ENCODE measurements at regions not wholly inside any gene's neighbourhood (a gene's known extent, or its start where the extent isn't known, plus 50 kb on each side); places are given as distances from the start of the nearest gene placed in this dataset.

DNA sequence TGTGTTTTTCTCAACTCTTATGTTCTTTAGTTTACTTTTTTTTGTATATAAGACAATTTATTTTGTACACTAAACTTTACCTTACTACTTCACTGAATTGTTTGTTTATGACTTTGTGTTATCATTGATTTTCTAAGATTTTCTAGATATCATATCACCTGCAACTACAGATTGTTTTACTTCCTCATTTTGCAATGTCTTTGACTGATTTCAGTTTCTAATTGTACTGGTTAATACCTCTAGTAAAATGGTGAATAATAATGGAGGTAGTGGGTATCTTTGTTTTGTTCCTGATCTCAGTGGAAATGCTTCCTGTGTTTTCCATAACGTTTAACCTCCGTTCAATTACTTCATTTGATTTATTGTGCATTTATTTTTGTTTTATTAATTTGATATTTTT, 490.2 kb downstream of the TLL1 start:
- DNase-seq (ENCODE audit: low read depth, low spot score) = no peak

DNA sequence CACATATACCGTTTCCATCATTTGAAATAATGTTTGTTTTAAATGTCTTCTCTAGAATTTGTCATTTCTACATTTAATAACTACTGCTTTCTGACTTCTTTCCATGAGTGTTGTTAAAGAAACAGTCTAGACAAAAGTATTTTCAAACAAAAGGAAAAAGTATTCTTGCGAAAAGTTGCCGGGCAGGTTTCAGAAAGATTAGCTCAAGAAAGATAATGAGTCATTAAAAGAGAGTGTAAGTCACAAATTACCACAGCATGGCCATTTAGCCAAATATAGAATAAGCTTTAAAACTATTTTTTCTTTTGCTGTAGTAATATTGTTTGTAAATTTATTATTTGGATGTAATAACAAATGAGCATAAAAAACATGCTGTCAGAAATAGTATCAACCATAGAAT, 493.0 kb downstream of the TLL1 start:
- DNase-seq (ENCODE audit: low read depth, low spot score) = no peak

DNA sequence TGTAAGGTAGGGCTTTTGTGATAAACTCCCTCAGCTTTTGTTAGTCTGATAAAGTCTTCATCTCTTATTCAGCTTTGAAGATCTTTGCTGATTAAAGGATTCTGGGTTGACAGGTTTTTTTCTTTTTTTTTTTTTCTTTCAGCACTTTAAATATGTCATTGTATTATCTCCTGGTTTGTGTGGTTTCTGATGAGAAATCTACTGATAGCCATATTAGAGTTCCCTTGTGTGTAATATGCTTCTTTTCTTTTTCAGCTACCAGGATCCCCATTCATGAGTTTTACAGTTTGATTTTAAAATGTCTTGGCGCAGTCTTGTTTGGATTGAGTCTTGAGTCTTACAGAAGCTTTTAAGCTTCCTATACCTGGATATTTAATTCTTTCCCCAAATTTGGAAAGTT, 504.5 kb downstream of the TLL1 start:
- DNase-seq (ENCODE audit: low read depth, low spot score) = no peak

DNA sequence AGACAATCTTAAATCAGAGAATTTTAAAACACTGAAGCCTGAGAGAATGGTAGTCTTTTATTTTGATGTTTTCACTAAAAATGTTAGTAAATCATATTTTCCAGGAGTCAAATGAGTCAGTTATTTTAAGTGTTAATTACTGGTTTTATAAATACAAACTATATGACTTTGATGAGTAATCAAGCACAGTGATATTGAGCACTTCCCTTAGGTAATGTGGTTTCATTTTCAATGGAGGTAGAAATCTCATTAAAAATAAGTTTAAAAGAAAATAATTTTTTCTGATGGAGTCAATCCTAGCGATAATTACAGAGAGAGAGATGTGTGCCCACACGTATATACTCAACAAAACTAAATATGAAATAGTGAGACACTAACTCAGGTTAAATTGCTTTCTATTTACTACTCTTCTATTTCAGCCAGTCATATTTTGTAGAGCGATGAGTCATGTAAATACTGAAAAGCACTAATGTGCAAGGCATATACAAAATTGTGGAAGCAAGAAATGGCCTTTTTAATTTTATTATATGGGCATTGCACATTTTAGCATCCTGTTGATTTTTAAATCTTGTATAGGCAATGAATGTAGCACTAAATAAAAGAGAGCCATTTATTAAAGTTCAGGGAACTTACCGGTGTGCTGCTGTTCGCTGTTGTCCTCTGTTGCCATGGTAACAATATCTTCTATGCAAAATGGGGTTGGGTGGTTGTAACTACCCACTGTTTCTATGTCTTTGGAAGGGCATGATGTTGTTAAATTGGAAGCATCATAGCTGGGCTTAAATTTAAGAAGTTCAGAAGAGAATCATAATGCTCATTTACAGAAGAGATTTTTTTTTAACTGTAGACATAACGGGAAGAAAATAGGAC, 513.7 kb downstream of the TLL1 start:
- DNase-seq (ENCODE audit: low read depth, low spot score) = no peak

DNA sequence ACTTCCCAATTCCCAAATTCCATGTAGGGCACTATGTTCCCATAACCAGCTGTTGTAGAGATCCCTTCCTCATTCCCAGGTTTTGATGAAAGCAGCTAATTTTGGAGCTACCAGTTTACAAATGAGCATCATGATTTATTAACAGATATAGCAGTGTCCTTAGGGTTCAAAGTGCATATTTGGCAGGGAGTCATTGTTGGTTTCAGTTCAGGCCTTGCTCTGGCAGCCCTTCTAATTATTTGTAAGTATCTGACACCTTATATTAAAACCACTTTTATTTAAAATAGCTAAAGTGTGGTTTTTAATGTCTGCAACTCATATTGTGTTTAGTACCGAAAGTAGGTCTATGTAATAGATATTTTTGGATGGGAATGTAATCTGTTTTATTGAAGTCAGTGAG, 518.5 kb downstream of the TLL1 start:
- DNase-seq (ENCODE audit: low read depth, low spot score) = no peak

DNA sequence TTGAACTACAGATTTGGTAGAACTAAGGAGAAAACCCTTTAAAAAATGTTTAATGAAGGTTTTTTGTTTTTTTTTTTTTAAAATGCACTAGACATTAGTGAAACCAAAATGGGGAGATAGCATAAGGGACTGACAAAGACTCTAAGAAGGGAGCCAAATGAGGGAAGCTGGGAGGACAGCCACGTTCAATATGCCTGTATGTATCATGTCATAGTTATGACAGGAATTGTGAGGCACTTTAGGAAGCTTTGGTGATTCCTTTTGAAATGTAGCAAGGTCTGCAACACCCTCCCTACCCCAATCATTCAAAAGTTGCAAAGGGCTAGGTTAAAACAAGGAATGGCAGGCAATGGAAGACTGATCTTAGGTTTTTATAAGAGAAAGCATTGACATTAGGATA, 526.0 kb downstream of the TLL1 start:
- DNase-seq (ENCODE audit: low read depth, low spot score) = no peak

DNA sequence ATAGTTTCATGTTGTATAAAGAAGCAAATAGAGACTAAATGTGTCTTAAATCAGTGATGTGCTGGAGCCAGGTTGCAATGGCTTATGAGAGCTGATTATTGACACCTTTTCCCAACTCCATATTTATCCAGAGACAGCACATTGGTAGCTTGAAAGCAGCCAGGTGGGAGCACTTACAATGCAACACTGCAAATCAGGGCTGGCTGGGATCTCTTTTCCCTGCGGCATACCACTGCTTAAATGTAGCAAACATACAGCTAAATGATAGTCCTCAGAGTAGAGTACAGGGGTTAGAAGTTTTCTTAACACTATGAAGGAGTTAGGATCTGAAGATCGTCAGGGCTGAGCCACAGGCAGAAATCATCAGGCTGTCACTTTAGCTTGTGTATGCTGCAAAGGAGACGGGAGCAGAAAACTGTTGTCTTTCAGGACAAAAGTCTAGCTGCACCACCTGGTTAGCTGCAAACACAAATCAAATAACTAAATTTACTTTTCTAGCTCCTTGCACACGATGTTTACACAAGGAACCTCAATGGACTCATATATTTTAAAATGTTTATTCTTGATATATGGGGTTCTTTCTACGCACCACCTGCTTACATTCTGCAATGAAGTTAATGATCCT, 527.3 kb downstream of the TLL1 start:
- DNase-seq (ENCODE audit: low read depth, low spot score) = no peak

DNA sequence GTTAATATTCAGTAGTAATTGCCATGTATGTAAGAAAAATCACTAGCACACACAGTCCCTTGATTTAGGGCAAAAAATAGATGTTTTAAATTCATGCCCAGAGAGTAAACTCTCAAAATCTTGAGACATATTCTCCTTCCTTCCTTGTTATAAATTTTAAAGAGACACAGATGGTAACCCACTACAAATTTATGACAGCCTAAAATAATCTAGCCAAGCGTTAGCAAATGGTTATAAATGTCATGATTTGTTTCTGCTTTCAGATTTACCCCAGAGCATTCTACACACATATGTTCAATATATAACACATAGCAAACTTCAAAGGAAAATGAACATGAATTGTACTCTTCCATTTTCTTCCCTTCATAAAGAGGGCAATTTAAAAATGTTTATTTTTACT, 540.3 kb downstream of the TLL1 start:
- DNase-seq (ENCODE audit: low read depth, low spot score) = no peak

DNA sequence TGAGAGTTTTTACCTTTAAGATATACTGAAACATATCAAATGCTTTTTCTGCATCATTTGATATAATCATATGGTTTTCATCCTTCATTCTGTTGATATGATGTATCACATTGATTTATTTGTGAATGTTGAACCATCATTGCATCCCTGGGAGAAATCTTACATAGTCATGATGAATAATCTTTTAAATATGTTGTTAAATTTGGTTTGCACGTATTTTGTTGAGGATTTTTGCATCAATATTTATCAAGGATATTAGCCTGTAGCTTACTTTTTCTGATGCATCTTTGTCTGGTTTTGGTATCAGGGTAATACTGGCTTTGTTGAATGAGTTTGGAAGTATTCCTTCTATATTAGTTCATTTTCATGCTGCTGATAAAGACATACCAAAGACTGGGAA, 541.4 kb downstream of the TLL1 start:
- DNase-seq (ENCODE audit: low read depth, low spot score) = no peak

DNA sequence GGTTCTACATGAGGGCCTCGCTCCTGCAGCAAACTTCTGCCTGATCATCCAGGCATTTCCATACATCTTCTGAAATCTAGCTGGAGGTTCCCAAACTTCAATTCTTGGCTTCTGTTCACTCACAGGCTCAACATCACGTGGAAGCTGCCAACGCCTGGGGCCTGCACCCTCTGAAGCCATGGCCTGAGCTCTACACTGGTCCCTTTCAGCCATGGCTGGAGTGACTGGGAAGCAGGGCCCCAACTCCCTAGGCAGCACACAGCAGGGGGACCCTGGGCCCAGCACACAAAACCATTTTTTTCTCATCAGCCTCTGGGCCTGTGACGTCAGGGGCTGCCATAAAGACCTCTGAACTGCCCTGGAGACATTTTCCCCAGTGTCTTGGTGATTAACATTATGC, 542.7 kb downstream of the TLL1 start:
- no peak for DNase-seq (ENCODE audit: low read depth, low spot score)

DNA sequence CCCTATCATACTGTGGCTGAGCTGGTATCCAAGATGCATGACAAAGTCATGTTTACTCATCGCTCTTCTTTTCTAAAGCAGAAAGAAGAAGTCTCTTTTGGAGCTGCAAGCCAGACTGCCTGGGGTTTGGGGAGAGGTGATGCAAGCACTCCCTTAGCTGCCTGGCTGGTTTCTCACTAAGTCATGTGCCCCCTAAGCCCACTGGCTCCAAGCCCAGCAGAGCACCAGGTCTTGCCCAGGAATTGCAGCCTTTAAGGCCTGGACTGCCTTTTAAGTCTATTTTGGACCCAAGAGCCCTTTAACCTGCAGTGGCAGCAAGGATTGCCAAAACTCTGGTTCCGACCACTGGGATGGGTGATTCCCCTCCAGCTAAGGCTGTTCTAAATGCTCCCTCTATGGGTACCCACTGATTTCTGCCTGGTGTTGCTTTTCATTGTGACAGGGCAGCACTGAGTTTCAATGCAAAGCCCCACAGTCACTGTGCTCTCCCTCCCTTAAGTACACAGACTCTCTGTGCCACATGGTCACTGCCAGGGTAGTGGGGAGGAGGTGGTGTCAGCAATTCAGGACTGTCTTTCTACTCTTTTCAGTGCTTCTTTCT, 548.6 kb downstream of the TLL1 start:
- DNase-seq (ENCODE audit: low read depth, low spot score) = peak; percentile 39

DNA sequence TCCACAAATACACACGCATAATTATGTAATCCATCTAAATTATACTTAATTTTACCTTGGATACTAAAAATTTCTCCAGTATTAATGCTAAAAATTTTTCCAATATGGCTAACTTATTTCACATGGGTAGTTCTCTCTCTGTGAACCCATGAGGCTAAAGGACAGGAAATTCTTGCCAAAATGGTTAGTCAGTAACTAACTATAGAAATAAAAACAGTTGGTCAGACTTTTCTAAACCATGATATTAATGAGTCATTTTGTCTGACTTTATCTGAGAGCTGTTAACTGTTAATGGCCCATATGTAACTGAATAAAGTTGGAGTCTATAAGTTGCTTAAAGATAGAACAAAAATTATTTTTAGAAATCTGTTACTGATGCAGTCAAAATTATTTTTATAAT, 549.4 kb downstream of the TLL1 start:
- no peak for DNase-seq (ENCODE audit: low read depth, low spot score)

DNA sequence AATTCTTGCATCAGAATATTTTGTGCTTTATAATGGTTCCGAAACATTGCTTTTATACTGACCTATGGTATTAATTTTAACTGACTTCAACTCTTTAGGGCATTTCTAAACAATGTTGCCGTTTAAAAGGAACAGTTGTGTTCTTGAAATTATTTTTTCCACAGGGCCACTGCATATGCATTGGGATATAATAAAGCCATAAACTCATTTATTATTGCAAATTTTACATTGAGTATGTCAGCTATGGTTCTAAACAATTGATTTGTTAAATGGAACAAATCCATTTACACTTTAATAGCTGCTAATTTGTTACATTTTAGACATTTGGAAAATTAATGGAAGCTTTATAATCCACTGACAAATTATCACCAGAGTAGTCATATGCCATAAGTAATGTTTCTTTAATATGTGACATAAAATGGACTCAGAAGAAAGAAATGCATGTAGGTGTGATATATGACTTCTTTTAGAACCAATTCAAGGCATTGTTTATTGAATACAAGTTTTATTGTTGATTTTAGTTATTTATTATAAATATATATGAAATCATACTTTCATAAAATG, 553.3 kb downstream of the TLL1 start:
- DNase-seq (ENCODE audit: low read depth, low spot score) = no peak

DNA sequence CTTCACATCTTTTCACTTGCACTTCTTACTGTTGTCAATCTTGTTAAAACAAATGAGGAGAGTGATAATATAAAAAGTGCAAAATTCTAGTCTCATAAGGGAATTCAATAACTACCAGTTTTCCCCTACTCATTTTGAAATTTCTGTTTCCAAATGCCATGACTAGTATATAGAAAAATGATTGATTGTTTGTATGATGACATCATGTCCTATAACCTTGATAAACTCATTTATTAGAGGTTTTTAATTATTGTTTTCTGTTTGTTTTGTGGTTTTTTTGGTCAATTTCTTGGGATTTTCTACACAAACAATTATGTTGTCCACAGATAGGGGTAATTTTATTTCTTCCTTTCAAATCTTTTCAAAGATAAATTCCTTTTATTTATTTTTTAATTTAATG, 559.1 kb downstream of the TLL1 start:
- no peak for DNase-seq (ENCODE audit: low read depth, low spot score)

DNA sequence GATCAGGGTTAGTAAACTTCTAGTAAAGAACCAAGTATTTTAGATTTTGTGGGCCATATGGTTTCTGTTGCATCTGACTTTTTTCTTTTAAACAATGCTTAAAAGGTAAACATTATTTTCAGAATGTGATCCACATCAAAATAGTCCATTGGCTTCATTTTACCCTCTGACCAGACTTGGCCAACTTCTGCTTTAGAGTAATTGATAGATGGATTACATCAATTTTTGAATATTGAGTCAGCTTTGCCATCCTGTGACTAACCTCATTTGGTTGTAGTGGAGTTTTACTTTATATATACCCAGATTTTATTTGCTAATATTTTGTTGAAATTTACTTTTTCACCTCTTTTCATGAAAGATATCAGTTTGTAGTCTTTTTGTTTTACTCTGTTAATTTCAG, 559.8 kb downstream of the TLL1 start:
- DNase-seq (ENCODE audit: low read depth, low spot score) = no peak

DNA sequence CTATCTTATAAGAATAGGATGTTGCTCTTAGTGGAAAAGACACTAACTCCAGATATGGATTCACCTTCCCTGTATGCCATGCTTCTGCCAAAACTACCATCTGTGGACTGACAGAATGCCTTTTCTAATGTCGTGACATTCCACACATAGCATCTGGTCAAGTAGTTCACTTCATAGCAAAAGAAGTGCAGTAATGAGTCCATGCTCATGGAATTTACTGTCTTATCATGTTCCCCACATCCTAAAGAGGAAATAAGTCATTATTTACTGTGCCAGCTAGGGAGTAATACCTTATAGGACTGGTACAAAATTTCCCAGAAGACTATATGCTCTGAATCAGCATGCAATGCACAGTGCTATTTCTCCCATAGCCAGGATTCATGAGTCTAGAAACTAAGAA, 562.4 kb downstream of the TLL1 start:
- DNase-seq (ENCODE audit: low read depth, low spot score) = no peak

DNA sequence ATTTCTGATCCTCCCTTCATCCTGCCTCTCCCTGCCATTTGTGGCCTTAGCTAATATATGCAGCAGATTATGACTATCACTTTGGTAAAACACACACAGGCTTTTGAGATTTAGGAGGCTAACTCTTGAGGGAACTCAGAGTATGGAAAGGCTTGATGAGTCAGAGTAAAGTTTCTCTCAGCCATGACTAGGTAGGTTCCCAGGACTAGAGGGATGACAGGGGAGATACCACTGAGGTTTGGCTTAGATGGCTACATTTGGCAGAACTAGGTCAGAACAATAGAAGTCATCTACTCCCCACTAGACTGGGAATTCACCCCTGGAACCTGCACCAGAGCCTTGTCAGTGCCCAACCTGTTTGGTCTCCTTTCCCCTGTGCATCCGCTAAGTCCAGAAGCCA, 585.7 kb downstream of the TLL1 start:
- DNase-seq (ENCODE audit: low read depth, low spot score) = no peak

DNA sequence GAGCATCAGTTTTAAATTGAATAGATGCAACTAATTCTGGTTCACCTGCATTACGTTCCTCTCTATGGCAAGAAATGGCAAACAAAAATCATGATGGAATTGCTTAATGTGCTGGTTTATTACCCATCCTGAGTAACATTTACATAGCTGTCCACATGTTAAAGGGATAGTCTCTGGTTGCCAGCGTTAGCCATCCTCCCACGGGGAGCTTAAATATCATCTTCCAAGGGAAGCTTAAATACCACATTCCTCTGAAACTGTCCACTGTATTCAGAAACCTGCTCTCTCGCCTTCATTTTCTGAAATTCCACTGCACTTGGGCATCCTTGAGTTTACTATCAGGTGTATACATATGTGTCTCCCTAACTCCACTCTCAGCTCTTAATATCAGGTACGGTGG, 586.6 kb downstream of the TLL1 start:
- DNase-seq (ENCODE audit: low read depth, low spot score) = no peak

DNA sequence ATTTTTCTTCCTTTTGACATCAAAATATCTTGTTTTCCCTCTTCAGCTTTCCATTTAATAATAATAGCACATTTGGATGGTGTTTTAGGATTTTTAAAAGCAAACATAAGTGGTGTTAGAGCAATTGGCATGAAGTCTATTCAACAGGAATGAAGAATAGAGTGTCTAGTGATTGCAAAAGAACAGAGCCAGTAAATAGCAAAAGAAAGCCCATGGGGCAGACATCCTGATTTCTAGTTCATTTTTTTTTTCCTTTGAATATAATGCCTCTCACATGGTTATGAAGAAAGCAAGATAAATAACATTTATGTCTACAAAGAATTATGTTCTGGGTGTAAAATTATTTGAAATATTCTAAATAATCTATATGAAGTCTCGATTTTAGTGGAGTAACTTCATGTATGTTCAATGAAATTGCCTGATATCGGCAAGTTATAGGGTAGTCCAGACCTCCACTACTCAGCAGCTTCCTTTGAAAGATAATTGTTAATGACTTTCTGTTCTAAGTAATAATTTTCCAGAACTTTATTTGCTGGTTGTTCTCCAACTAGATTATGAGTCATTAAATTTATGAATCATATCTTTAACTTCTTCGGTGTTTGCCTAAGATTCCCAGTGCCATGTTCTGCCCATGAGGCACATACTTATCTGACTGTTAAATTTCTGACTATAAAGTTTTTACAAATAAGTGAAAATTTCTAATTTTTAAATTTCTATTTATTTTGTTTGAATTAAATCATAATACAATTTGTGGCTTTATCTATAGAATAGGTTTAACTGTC, 587.9 kb downstream of the TLL1 start:
- no peak for DNase-seq (ENCODE audit: low read depth, low spot score)

DNA sequence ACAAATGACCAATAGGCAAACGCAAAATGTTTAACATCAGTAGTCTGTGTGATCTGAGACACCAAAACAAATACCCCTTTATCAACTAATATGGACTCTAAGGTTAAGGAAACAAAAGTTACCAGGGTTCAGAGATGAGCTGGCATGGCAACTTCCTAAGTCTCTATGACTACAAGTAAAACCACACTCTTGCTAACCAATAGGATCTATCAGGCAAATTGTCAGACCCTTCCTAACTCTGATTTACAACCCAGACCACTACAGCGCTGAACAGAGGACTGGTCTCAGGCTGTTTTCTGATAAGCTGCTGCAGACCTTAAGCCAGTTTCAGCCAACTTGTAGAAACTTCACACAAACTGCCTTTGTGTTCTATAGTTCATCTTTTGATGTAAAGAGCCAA, 608.0 kb downstream of the TLL1 start:
- no peak for DNase-seq (ENCODE audit: low read depth, low spot score)

DNA sequence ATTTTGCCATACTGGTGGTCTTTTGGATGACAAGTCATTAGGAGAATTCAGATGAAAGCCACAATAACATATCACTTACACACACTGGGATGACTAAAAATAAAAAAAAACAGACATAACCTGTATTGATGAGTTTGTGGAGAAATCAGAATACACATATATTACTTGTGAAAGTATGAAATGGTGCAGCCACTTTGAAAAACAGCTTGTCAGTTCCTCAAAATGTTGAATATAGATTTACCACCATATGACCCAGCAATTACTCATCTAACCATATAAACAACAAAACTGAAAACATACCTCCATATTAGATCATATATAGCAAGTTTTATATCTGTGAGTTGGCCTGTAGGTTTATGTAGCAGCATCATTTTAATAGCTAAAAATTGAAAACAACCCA, 608.7 kb downstream of the TLL1 start:
- DNase-seq (ENCODE audit: low read depth, low spot score) = no peak

DNA sequence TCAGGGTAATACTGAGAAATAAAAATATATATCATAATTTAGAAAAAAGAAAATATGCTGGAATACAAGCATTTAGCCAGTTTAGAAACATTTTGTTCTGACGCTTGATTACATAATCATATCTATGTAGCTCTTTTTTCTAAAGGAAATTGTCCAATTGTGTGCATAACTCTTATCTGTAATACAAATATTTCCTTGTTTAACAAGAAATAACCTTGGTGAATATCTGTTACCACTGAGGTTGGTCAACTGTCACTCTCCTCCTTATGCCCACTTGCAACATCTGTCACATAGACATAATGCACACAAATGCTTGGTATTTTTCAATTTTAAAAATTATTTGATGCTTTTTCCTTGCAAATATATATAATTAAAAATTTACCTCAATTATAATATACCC, 609.7 kb downstream of the TLL1 start:
- DNase-seq (ENCODE audit: low read depth, low spot score) = no peak
